GM12874 (cell line): ENCODE measurements at regions not wholly inside any gene's neighbourhood (a gene's known extent, or its start where the extent isn't known, plus 50 kb on each side); places are given as distances from the start of the nearest gene placed in this dataset.
A peak's percentile ranks its signal among the peaks of the same experiment; 100 is the strongest.

ENCODE experiments used
- TF ChIP-seq, protein P1 (sequence below): IDR thresholded peaks from 2 replicates; pipeline ENCODE4 v1.5.1; 2011; ENCODE audit warnings: low read depth, mild to moderate bottlenecking, control low read depth, low read length, moderate library complexity; ENCODE audit not compliant: insufficient read depth

DNA sequence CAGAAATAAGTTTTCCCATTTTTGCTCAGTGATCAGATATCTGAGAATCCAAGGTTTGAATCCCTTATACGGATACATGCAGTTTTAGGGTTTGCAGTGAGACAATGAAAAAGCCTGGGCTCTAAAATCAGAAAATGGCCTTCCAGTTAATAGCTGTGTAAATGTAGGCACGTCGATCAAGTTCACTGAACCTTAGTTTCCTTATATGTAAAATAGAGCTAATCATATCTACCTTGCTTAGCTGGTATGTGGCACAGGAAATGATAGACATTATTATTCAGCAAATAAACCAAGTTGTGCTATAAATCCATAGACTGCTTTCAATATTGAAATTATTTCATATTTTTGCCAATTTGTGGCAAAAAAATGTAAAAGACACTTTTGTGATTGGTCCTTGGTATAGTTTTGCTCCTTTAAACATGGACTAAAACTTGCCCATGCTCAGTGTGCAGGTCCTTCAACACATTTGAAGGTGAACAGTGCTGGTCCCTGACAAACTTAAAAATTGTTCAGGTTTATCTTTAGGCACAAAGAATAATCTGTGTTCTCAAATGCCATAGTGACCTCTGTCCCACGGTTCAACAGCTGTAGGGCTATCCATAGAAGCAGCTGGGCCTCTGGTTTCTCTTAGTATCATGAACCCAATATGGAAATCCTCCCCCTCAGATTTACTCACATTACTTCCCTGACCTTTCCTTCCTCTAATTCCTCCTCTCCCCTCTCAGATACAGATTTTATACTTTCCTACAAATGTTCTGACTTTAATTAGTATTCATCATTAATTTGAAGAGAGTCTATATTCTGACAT is 51.0 kb downstream of the CCDC54 start:
- TF ChIP-seq, protein P1, sequence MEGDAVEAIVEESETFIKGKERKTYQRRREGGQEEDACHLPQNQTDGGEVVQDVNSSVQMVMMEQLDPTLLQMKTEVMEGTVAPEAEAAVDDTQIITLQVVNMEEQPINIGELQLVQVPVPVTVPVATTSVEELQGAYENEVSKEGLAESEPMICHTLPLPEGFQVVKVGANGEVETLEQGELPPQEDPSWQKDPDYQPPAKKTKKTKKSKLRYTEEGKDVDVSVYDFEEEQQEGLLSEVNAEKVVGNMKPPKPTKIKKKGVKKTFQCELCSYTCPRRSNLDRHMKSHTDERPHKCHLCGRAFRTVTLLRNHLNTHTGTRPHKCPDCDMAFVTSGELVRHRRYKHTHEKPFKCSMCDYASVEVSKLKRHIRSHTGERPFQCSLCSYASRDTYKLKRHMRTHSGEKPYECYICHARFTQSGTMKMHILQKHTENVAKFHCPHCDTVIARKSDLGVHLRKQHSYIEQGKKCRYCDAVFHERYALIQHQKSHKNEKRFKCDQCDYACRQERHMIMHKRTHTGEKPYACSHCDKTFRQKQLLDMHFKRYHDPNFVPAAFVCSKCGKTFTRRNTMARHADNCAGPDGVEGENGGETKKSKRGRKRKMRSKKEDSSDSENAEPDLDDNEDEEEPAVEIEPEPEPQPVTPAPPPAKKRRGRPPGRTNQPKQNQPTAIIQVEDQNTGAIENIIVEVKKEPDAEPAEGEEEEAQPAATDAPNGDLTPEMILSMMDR, result no peak

DNA sequence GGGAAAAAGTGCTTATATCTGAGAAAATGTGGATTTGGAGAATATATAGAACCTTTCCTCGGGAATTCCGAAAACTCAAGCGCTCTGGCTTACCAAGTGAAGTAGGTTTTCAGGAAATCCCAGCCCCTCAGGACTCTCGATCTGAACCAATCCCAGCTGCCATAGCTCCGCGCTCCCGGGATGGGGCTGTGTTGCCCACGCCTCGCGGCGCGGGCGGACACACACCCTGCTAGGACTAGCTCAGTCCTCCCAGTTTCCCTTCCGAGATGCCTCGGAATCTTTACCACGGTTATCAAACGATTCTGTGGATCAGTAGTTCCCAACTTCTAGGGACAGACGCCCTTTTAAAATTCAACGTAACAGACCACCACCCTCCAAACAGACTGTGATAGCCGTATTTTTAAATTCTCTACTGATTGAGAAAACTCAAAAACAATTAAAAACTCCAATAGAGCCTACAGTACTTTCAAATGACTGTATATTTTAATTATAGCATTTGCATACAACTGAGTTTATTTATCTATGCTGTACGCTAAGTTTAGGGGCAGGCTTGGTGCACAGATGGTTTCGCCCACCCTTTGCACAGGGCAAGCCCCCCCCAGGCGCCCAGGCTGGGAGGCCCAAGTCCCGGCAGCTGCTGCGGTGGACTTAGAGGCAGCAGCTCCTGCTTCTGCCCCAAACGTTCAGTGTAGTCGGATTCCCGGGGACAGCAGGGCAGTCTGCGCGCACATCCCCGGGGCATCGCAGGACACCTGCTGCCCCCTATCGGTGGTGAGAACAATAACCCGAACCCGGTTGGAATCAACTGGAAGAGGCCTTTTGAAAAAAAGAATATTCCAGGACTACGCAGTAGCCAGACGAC is 52.3 kb downstream of the CCDC54 start:
- TF ChIP-seq, protein P1, result peak; percentile 83

DNA sequence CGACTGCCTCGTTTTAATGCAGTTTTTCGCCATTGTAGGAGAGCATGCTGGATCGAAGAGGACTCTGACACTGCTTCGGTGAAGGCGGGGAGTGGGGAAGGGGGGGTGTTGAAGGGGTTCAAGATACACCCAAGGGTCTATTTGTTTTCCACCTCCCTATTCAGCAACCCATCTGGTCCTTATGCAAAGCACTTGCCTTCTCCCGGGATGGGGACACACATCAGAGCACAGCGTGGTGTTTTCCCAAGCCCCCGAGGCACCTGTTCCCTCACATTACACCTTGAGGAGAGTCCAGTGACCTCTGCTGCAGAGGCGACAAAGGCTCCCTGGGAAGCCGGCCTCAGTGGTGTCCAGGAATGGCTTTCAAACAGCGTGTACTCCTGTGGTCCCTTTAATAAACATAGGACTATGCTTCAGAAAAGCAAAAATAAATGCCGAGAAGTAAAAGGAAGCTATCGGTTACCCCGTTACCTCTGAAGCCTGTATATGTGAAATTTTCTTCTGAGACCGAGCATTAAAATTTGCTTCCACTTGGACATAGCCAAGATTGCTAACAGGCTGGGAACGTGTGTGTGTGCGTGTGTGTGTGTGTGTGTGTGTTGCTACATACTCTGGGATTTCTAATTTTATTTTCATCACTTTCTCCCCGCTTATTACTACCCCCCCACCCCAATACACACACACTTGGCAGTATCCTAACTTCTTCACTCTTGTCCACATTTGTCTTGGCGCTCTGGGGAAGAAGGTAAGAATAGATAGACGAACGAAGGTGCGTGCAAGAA is 53.2 kb downstream of the CCDC54 start:
- TF ChIP-seq, protein P1, result no peak

DNA sequence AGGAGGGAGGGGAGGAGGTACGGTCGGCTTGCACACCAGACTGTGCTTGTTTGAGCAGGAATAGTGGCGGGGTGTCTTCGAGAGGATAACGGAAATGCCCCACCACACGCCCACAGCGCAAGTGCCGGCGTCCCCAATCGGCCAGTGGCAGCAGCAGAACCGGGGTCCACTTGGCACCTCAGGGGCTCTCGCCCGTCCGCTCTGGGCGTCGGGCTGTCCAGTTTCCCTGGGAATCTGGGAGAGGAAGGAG is 53.7 kb downstream of the CCDC54 start:
- TF ChIP-seq, protein P1, result no peak

DNA sequence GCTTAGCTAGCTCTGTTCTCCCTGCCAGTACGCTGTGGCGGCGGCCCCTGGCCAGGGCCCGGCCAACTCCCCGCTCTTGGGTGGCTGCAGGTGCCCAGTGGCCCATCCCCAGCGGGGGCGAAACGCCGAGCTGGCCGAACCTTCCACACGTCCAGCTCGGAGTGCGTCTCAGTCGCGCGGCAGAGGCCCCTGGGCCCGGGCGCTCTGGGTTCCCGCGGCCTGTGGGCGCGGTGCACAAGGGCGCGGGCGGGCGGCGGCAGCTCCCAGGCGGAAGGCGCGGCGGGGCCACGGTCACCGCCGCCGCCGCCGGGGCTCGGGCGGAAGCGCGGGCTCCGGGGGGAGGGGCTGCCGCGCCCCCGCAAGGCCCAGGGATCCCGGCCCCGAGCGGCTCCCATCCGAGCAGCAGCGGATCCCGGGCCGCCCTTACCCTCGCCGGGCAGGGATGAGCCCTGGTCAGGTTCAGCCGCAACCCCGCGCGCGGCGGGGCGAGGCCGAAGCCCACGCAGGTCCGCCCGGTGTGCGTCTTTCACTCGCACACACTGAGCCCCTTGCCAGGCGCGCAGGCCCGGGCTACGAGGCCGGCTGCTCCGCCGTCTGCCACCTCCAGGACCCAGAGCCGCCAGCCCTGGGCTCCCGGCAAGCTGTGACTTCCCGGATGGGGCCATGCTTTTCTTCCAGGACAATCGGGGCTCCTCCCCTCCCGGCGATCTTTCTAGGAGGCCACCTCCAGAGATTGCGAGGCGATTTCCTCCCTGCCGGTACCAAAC is 54.2 kb downstream of the CCDC54 start:
- TF ChIP-seq, protein P1, result no peak

DNA sequence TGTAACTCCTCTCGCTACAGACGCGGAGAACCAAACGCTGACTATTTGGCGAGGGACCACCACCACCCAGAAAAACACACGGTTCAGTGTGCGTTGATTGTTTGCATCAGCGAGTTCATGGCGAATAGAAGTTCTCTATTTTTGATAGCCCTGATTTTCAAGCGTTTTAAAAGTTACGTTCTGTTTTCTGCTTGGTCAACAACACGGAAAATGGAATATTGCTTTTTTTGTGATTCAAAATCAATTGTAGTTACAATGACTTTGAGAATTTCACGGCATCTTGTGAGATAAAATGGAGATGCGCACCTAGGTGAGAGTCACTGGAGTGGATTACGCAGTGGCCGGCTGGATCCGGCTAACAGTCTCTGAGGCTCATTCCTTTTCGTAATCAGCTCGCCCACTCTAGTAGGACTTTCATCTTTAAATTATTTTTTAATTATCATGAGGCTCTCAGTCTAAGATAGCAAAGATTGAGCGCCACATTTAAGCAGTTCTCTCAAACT is 54.8 kb downstream of the CCDC54 start:
- TF ChIP-seq, protein P1, result no peak

DNA sequence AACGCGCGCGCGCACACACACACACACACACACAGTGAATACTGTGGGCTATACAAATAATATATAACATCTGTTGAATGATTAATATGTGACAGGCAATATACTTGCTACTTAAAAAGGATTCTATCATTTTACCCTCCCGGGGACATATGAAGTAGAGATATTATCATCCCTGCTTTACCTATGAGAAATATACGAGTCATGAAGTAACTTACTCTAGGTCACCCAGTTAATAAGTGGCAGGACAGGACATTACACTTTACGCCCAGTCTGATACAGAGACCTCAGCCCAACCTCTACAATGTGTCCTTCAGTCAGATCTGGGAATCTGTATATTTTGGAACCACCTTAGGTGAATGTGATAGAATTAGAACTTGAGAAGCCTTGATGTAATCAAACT is 55.4 kb downstream of the CCDC54 start:
- TF ChIP-seq, protein P1, result no peak
